ENCODE measurements at regions not wholly inside any gene's neighbourhood (a gene's known extent, or its start where the extent isn't known, plus 50 kb on each side); places are given as distances from the start of the nearest gene placed in this dataset.

GRCh38 chr2:196482119-196483065 lies 157.1 kb upstream of the CCDC150 start:
- no peaks in the 10 kb centered on the region for H3K36me3 ChIP-seq
- no peaks in the 10 kb centered on the region for H3K9me3 ChIP-seq
- intact Hi-C loops (cut with DNase I), result no loop called here
- no peak for DNase-seq (ENCODE audit: extremely low spot score in 2 of 2)
- no peak overlapping the region for H3K4me3 ChIP-seq
- H3K4me1 ChIP-seq, result no peaks in the 10 kb centered on the region
- TF ChIP-seq POLR2A (IDR thresholded peaks at IDR 0.05) (no peak), POLR2AphosphoS5 (IDR thresholded peaks at IDR 0.05; ENCODE audit: insufficient read depth in 1 of 2, low read depth in 1 of 2) (no peak), CTCF (IDR thresholded peaks at IDR 0.05) (no peak)
- no peak overlapping the region for H3K27ac ChIP-seq
- no peaks in the 10 kb centered on the region for H3K27me3 ChIP-seq

- intact Hi-C loops (cut with DNase I), result no loop called here
- Histone ChIP-seq H3K4me1 (no peaks in the 10 kb centered on the region), H3K27ac (no peak overlapping the region), H3K27me3 (no peaks in the 10 kb centered on the region), H3K4me3 (no peak overlapping the region), H3K36me3 (no peaks in the 10 kb centered on the region), H3K9me3 (no peaks in the 10 kb centered on the region)
- TF ChIP-seq CTCF (IDR thresholded peaks at IDR 0.05) (no peak), POLR2AphosphoS5 (IDR thresholded peaks at IDR 0.05; ENCODE audit: insufficient read depth in 1 of 2, low read depth in 1 of 2) (no peak), POLR2A (IDR thresholded peaks at IDR 0.05) (no peak)
- no peak for DNase-seq (ENCODE audit: extremely low spot score in 2 of 2)
Observed at GRCh38 chr2:196486146-196486545, 153.4 kb upstream of the CCDC150 start.

GRCh38 chr2:196487417-196487816 lies 152.1 kb upstream of the CCDC150 start:
- Histone ChIP-seq H3K4me3 (no peak overlapping the region), H3K4me1 (no peaks in the 10 kb centered on the region), H3K36me3 (no peaks in the 10 kb centered on the region), H3K27me3 (no peaks in the 10 kb centered on the region), H3K9me3 (no peaks in the 10 kb centered on the region), H3K27ac (no peak overlapping the region)
- no peak for DNase-seq (ENCODE audit: extremely low spot score in 2 of 2)
- TF ChIP-seq POLR2AphosphoS5 (IDR thresholded peaks at IDR 0.05; ENCODE audit: insufficient read depth in 1 of 2, low read depth in 1 of 2) (no peak), POLR2A (IDR thresholded peaks at IDR 0.05) (no peak), CTCF (IDR thresholded peaks at IDR 0.05) (no peak)
- intact Hi-C loops (cut with DNase I), result no loop called here

- Histone ChIP-seq H3K4me3 (no peak overlapping the region), H3K27ac (no peak overlapping the region), H3K4me1 (no peaks in the 10 kb centered on the region), H3K36me3 (no peaks in the 10 kb centered on the region), H3K27me3 (no peaks in the 10 kb centered on the region), H3K9me3 (no peaks in the 10 kb centered on the region)
- no peak for TF ChIP-seq POLR2A (IDR thresholded peaks at IDR 0.05)
- TF ChIP-seq POLR2AphosphoS5 (IDR thresholded peaks at IDR 0.05; ENCODE audit: insufficient read depth in 1 of 2, low read depth in 1 of 2), result no peak
- no peak for TF ChIP-seq CTCF (IDR thresholded peaks at IDR 0.05)
- no peak for DNase-seq (ENCODE audit: extremely low spot score in 2 of 2)
- intact Hi-C loops (cut with DNase I), result no loop called here
Observed at GRCh38 chr2:196489371-196489770, 150.1 kb upstream of the CCDC150 start.

GRCh38 chr2:196492946-196493345 lies 146.6 kb upstream of the CCDC150 start:
- Histone ChIP-seq H3K27me3 (no peaks in the 10 kb centered on the region), H3K4me3 (no peak overlapping the region), H3K9me3 (no peaks in the 10 kb centered on the region), H3K36me3 (no peaks in the 10 kb centered on the region), H3K27ac (no peak overlapping the region), H3K4me1 (no peaks in the 10 kb centered on the region)
- TF ChIP-seq POLR2A (IDR thresholded peaks at IDR 0.05) (no peak), POLR2AphosphoS5 (IDR thresholded peaks at IDR 0.05; ENCODE audit: insufficient read depth in 1 of 2, low read depth in 1 of 2) (no peak), CTCF (IDR thresholded peaks at IDR 0.05) (no peak)
- intact Hi-C loops (cut with DNase I), result no loop called here
- no peak for DNase-seq (ENCODE audit: extremely low spot score in 2 of 2)

Data from vagina (tissue), 2 donors.